ENCODE measurements at regions not wholly inside any gene's neighbourhood (a gene's known extent, or its start where the extent isn't known, plus 50 kb on each side); places are given as distances from the start of the nearest gene placed in this dataset.

DNA sequence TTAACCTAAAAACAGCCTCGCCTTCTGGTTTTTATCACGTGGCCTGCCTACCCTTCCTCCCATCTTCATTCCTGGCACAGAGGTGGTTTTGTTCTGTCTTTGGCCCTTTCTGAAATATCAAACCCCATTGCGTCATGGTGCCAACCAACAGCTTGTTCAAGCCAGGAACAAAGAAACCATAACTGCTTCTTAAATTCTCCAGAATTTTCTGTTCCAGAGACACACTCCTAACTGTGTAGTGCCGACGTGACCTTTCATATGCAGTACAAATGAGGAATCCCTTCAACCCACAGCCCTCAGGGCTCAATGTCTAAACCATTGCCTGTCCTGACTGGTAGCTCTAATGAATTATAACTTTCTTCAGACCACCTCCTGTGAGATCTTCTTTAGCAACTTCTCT lies 82.2 kb upstream of the TNP1 start:
- no peaks in the 10 kb centered on the region; the same call in 2 of the 3 replicates for H3K9me3 Mint-ChIP-seq
- H4K20me1 ChIP-seq (replicated peaks; ENCODE audit: insufficient read depth) = no peaks in the 10 kb centered on the region
- H3K27ac Mint-ChIP-seq = no peak overlapping the region
- H3K27me3 ChIP-seq (ENCODE audit: insufficient read depth) = no peaks in the 10 kb centered on the region
- H3K27ac ChIP-seq (ENCODE audit: low read depth) = no peak overlapping the region
- no peak overlapping the region for H3K4me2 ChIP-seq
- H3K36me3 Mint-ChIP-seq (ENCODE audit: low read depth) = no peaks in the 10 kb centered on the region
- no peaks in the 10 kb centered on the region for H3K4me1 ChIP-seq (ENCODE audit: insufficient read depth)
- no peak overlapping the region for H3K4me3 ChIP-seq
- no peaks in the 10 kb centered on the region for H3K79me2 ChIP-seq (replicated peaks; ENCODE audit: insufficient read depth)
- TF ChIP-seq EZH2 (IDR thresholded peaks at IDR 0.05; ENCODE audit: low read depth, unreplicated experiment) = no peak
- TF ChIP-seq, protein P1, sequence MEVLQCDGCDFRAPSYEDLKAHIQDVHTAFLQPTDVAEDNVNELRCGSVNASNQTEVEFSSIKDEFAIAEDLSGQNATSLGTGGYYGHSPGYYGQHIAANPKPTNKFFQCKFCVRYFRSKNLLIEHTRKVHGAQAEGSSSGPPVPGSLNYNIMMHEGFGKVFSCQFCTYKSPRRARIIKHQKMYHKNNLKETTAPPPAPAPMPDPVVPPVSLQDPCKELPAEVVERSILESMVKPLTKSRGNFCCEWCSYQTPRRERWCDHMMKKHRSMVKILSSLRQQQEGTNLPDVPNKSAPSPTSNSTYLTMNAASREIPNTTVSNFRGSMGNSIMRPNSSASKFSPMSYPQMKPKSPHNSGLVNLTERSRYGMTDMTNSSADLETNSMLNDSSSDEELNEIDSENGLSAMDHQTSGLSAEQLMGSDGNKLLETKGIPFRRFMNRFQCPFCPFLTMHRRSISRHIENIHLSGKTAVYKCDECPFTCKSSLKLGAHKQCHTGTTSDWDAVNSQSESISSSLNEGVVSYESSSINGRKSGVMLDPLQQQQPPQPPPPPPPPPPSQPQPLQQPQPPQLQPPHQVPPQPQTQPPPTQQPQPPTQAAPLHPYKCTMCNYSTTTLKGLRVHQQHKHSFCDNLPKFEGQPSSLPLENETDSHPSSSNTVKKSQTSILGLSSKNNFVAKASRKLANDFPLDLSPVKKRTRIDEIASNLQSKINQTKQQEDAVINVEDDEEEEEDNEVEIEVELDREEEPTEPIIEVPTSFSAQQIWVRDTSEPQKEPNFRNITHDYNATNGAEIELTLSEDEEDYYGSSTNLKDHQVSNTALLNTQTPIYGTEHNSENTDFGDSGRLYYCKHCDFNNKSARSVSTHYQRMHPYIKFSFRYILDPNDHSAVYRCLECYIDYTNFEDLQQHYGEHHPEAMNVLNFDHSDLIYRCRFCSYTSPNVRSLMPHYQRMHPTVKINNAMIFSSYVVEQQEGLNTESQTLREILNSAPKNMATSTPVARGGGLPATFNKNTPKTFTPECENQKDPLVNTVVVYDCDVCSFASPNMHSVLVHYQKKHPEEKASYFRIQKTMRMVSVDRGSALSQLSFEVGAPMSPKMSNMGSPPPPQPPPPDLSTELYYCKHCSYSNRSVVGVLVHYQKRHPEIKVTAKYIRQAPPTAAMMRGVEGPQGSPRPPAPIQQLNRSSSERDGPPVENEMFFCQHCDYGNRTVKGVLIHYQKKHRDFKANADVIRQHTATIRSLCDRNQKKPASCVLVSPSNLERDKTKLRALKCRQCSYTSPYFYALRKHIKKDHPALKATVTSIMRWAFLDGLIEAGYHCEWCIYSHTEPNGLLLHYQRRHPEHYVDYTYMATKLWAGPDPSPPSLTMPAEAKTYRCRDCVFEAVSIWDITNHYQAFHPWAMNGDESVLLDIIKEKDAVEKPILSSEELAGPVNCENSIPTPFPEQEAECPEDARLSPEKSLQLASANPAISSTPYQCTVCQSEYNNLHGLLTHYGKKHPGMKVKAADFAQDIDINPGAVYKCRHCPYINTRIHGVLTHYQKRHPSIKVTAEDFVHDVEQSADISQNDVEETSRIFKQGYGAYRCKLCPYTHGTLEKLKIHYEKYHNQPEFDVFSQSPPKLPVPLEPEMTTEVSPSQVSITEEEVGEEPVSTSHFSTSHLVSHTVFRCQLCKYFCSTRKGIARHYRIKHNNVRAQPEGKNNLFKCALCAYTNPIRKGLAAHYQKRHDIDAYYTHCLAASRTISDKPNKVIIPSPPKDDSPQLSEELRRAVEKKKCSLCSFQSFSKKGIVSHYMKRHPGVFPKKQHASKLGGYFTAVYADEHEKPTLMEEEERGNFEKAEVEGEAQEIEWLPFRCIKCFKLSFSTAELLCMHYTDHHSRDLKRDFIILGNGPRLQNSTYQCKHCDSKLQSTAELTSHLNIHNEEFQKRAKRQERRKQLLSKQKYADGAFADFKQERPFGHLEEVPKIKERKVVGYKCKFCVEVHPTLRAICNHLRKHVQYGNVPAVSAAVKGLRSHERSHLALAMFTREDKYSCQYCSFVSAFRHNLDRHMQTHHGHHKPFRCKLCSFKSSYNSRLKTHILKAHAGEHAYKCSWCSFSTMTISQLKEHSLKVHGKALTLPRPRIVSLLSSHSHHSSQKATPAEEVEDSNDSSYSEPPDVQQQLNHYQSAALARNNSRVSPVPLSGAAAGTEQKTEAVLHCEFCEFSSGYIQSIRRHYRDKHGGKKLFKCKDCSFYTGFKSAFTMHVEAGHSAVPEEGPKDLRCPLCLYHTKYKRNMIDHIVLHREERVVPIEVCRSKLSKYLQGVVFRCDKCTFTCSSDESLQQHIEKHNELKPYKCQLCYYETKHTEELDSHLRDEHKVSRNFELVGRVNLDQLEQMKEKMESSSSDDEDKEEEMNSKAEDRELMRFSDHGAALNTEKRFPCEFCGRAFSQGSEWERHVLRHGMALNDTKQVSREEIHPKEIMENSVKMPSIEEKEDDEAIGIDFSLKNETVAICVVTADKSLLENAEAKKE (CRISPR knock-in tag; IDR thresholded peaks at IDR 0.05) = no peak
- TF ChIP-seq NANOG (IDR thresholded peaks at IDR 0.05; ENCODE audit: borderline replicate concordance) = no peak
- TF ChIP-seq, protein P2, sequence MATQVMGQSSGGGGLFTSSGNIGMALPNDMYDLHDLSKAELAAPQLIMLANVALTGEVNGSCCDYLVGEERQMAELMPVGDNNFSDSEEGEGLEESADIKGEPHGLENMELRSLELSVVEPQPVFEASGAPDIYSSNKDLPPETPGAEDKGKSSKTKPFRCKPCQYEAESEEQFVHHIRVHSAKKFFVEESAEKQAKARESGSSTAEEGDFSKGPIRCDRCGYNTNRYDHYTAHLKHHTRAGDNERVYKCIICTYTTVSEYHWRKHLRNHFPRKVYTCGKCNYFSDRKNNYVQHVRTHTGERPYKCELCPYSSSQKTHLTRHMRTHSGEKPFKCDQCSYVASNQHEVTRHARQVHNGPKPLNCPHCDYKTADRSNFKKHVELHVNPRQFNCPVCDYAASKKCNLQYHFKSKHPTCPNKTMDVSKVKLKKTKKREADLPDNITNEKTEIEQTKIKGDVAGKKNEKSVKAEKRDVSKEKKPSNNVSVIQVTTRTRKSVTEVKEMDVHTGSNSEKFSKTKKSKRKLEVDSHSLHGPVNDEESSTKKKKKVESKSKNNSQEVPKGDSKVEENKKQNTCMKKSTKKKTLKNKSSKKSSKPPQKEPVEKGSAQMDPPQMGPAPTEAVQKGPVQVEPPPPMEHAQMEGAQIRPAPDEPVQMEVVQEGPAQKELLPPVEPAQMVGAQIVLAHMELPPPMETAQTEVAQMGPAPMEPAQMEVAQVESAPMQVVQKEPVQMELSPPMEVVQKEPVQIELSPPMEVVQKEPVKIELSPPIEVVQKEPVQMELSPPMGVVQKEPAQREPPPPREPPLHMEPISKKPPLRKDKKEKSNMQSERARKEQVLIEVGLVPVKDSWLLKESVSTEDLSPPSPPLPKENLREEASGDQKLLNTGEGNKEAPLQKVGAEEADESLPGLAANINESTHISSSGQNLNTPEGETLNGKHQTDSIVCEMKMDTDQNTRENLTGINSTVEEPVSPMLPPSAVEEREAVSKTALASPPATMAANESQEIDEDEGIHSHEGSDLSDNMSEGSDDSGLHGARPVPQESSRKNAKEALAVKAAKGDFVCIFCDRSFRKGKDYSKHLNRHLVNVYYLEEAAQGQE (IDR thresholded peaks at IDR 0.05; ENCODE audit: unreplicated experiment) = no peak
- no peaks in the 10 kb centered on the region for H3K36me3 ChIP-seq (ENCODE audit: insufficient read depth)
- H3F3A ChIP-seq (replicated peaks; ENCODE audit: low read depth) = no peaks in the 10 kb centered on the region
- no peak overlapping the region for H3K4me3 Mint-ChIP-seq
- H3K4me1 Mint-ChIP-seq = no peaks in the 10 kb centered on the region
- no peak overlapping the region for H2AFZ ChIP-seq
- DNase-seq (ENCODE audit: low spot score) (no peak), ATAC-seq (no peak)
- 0 out of 2 replicates have a peak, but pooled peaks cover 4% of the 10 kb centered on the region for H3K9me2 ChIP-seq (ENCODE audit: insufficient read depth)
- H3K27me3 Mint-ChIP-seq (ENCODE audit: insufficient read depth, low read depth, poor library complexity) = peaks cover 2% of the 10 kb centered on the region
